Prostate gland (tissue), 2 donors: ENCODE measurements at regions not wholly inside any gene's neighbourhood (a gene's known extent, or its start where the extent isn't known, plus 50 kb on each side); places are given as distances from the start of the nearest gene placed in this dataset.

Experiments
- DNase-seq: peaks from one replicate; pipeline ENCODE4 v3.0.0-alpha.2; 2019; ENCODE audit warnings: low spot score
- H3K27ac ChIP-seq, 2 donors: fragments of 200-600 bp; sonication (generic); 2 replicates each; pipeline ENCODE4 v1.5.1; 2017 to 2019
- H3K27me3 ChIP-seq: fragments of 200-600 bp; sonication (generic); replicated peaks from 2 replicates; pipeline ENCODE4 v1.5.1; 2019; ENCODE audit not compliant: insufficient read depth
- H3K36me3 ChIP-seq, 2 donors: fragments of 200-600 bp; sonication (generic); 1 replicate in 1 of 2; 2 replicates in 1 of 2; pipeline versions ENCODE4 v1.5.1 to v1.8.1; 2017 to 2019
- H3K4me1 ChIP-seq: fragments of 200-600 bp; sonication (generic); replicated peaks from 2 replicates; pipeline ENCODE4 v1.5.1; 2019
- H3K4me3 ChIP-seq, 2 donors: fragments of 200-600 bp; sonication (generic); 2 replicates each; pipeline ENCODE4 v1.5.1; 2017 to 2019
- H3K9me3 ChIP-seq: fragments of 200-600 bp; sonication (generic); 2 replicates; pipeline ENCODE4 v1.5.1; 2017
- POLR2A ChIP-seq: fragments of 450-650 bp; IDR thresholded peaks from one replicate; pipeline ENCODE4 v1.6.1; 2016; ENCODE audit warnings: antibody characterized with exemption, mild to moderate bottlenecking
- POLR2AphosphoS5 ChIP-seq: sonication (generic); formaldehyde crosslinking; IDR thresholded peaks from one replicate; pipeline ENCODE4 v1.6.1; 2017; ENCODE audit warnings: antibody characterized with exemption
- WGBS: methylation state at CpG from one replicate; pipeline ENCODE4 v1.1.5; 2018; 5-methylcytosine and 5-hydroxymethylcytosine counted together
- intact Hi-C: fragments of 100-400 bp; cut with DNase I; formaldehyde crosslinking; loops from one replicate; pipeline ENCODE4 v1.14.2; 2022
- TF ChIP-seq, protein P1 (sequence below), 4 experiments: fragments of 200-600 bp in 2 of 4; fragments of 450-650 bp in 2 of 4; sonication (generic) in 2 of 4; IDR thresholded peaks; 1 replicate in 3 of 4; 2 replicates in 1 of 4; pipeline ENCODE4 v1.5.1; 2016 to 2019; ENCODE audit warnings: antibody characterized with exemption in 4 of 4, mild to moderate bottlenecking in 2 of 4, moderate library complexity in 2 of 4

DNA sequence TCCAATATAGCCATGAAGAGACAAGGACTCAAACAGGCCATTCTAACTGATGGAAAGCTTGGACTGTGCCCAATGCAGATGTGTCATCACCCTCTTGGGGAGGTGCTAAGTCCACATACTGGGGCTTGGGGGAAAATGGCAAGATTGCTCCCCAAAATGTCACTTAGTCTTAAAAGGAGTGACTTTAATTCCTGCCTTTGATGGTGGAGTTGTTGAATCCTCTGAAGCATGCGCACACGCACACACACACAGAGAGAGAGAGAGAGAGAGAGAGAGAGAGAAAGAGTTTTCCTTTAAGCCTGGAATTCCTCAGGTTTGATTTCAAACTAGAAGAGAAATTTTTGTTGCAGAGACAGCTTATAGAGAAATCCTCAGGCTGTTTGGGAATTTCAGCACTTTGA, 161.9 kb upstream of the GAS1 start:
- no peak for TF ChIP-seq POLR2AphosphoS5
- TF ChIP-seq POLR2A: no peak
- TF ChIP-seq, protein P1, sequence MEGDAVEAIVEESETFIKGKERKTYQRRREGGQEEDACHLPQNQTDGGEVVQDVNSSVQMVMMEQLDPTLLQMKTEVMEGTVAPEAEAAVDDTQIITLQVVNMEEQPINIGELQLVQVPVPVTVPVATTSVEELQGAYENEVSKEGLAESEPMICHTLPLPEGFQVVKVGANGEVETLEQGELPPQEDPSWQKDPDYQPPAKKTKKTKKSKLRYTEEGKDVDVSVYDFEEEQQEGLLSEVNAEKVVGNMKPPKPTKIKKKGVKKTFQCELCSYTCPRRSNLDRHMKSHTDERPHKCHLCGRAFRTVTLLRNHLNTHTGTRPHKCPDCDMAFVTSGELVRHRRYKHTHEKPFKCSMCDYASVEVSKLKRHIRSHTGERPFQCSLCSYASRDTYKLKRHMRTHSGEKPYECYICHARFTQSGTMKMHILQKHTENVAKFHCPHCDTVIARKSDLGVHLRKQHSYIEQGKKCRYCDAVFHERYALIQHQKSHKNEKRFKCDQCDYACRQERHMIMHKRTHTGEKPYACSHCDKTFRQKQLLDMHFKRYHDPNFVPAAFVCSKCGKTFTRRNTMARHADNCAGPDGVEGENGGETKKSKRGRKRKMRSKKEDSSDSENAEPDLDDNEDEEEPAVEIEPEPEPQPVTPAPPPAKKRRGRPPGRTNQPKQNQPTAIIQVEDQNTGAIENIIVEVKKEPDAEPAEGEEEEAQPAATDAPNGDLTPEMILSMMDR (IDR thresholded peaks at IDR 0.05): no peak
- Histone ChIP-seq H3K27me3 (no peaks in the 10 kb centered on the region), H3K4me3 (no peak overlapping the region), H3K27ac (no peak overlapping the region), H3K36me3 (no peaks in the 10 kb centered on the region), H3K9me3 (no peaks in the 10 kb centered on the region), H3K4me1 (no peaks in the 10 kb centered on the region)
- DNase-seq: no peak
- WGBS: 81% methylated on average over 2 of the region's 2 CpGs
- intact Hi-C loops: no loop called here

DNA sequence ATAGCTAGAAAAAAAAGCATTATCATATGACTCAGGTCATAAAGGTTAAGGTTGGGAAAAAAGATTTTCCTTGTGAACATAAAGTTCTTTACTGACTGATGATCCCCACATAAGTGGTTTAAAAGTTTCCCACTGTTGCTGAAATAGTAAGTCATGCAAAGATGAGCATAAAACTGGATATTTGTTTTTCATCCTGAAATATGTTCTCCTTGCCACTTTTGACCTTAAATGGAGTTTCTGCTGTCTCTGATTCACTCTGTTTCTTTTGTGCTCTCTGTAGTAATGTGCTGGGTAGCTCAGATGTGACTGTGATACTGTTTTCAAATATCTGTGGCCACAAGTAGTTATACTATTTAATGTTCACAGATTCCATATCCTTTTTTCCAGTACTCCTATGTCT, 162.5 kb upstream of the GAS1 start:
- intact Hi-C loops: loop anchor here (10.0 kb wide), 1 partner anchor 75 kb away; no protein-coding TSS in a partner anchor
- H3K9me3 ChIP-seq: no peaks in the 10 kb centered on the region
- no peak overlapping the region for H3K27ac ChIP-seq
- H3K27me3 ChIP-seq: no peaks in the 10 kb centered on the region
- H3K4me3 ChIP-seq: no peak overlapping the region
- no peak for TF ChIP-seq POLR2A
- no peak for TF ChIP-seq POLR2AphosphoS5
- TF ChIP-seq, protein P1 (IDR thresholded peaks at IDR 0.05): no peak
- H3K4me1 ChIP-seq: no peaks in the 10 kb centered on the region
- H3K36me3 ChIP-seq: no peaks in the 10 kb centered on the region
- DNase-seq: no peak

DNA sequence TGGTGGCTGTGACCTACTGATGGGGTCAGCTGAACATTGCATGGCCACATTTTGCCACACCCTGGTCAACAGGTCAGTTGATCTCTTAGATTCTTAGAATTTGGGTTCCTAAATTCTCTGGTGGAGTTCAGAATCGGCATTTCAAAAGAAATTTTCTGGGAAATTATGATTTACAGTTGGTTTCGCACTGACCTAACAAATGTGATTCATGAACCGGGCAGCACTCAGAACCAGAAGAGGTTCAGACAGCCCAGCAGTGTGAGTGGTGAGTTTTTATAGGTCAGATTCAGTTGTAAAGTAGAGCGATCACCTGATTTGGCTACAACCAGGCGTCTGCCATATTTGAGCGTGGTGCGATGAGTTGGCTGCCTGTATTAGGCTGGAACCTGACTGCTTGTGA, 163.7 kb upstream of the GAS1 start:
- TF ChIP-seq, protein P1 (IDR thresholded peaks at IDR 0.05): no peak
- no peak for TF ChIP-seq POLR2AphosphoS5
- no peak for TF ChIP-seq POLR2A
- DNase-seq: no peak
- H3K4me1 ChIP-seq: peaks cover 3% of the 10 kb centered on the region
- no peaks in the 10 kb centered on the region for H3K27me3 ChIP-seq
- intact Hi-C loops: loop anchor here (10.0 kb wide), 1 partner anchor 76 kb away; no protein-coding TSS in a partner anchor
- H3K9me3 ChIP-seq: no peaks in the 10 kb centered on the region
- no peak overlapping the region for H3K27ac ChIP-seq
- no peaks in the 10 kb centered on the region for H3K36me3 ChIP-seq
- WGBS: 97% methylated on average over 7 of the region's 7 CpGs
- no peak overlapping the region for H3K4me3 ChIP-seq

DNA sequence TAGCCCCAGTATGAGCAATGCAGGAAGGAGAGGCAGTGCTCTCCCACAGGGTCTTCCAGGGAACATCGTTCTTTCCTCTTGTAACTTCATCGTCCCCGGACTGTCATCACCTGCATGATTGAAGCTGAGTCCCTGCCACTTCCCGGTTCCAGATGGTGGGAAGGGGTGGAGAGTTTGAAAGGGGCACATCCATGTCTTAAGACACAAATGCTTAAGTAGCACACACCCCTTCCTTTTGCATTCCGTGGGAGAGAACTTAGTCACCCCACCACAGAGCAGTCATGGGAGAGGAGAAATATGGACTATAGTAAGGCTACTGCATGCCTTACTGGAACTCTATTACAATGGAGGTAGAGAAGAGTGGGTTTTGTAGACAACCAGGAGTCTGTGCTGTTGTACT, 165.3 kb upstream of the GAS1 start:
- Histone ChIP-seq H3K27me3 (no peaks in the 10 kb centered on the region), H3K4me1 (peaks cover 3% of the 10 kb centered on the region), H3K36me3 (no peaks in the 10 kb centered on the region), H3K9me3 (no peaks in the 10 kb centered on the region), H3K4me3 (no peak overlapping the region), H3K27ac (peak overlapping the region in 1 of 2 donors; percentile 21)
- no peak for DNase-seq
- no peak for TF ChIP-seq POLR2A
- TF ChIP-seq, protein P1 (IDR thresholded peaks at IDR 0.05): no peak
- no peak for TF ChIP-seq POLR2AphosphoS5
- WGBS: 87% methylated on average over 5 of the region's 5 CpGs
- intact Hi-C loops: loop anchor here (10.0 kb wide), 1 partner anchor 78 kb away; no protein-coding TSS in a partner anchor

GRCh38 chr9:87113874-87114273, 166.6 kb upstream of the GAS1 start:
- intact Hi-C loops: loop anchor here (10.0 kb wide), 1 partner anchor 79 kb away; no protein-coding TSS in a partner anchor
- TF ChIP-seq, protein P1 (IDR thresholded peaks at IDR 0.05): no peak
- no peak for TF ChIP-seq POLR2A
- TF ChIP-seq POLR2AphosphoS5: no peak
- Histone ChIP-seq H3K4me3 (no peak overlapping the region), H3K36me3 (no peaks in the 10 kb centered on the region), H3K9me3 (no peaks in the 10 kb centered on the region), H3K27me3 (no peaks in the 10 kb centered on the region), H3K4me1 (peaks cover 3% of the 10 kb centered on the region), H3K27ac (no peak overlapping the region)
- WGBS: 80% methylated on average over 2 of the region's 2 CpGs
- DNase-seq: no peak
